Dedifferentiated amniotic fluid mesenchymal stem cell (primary cell): ENCODE measurements at regions not wholly inside any gene's neighbourhood (a gene's known extent, or its start where the extent isn't known, plus 50 kb on each side); places are given as distances from the start of the nearest gene placed in this dataset.
"Not testable (repeated sequence)": the region's sequence is repeated elsewhere in the genome, so short reads cannot be mapped to it uniquely, and the experiment has no call there.

Source experiments
- DNase-seq: peaks from one replicate; pipeline ENCODE4 v3.0.0-alpha.2; 2016; ENCODE audit errors: extremely low spot score

- DNase-seq = no peak
Observed at GRCh38 chr9:108411632-108412031, 444.2 kb downstream of the ACTL7B start.

- no peak for DNase-seq
Observed at GRCh38 chr9:108410161-108410560, 445.6 kb downstream of the ACTL7B start.

- no peak for DNase-seq
Observed at GRCh38 chr9:108400297-108400696, 455.5 kb downstream of the ACTL7B start.

- DNase-seq = no peak
Observed at GRCh38 chr9:108399851-108400250, 455.9 kb downstream of the ACTL7B start.

- no peak for DNase-seq
Observed at GRCh38 chr9:108397286-108397685, 458.5 kb downstream of the ACTL7B start.

GRCh38 chr9:108396611-108397010 is 459.2 kb downstream of the ACTL7B start:
- DNase-seq = no peak

- no peak for DNase-seq
Observed at GRCh38 chr9:108396193-108396592, 459.6 kb downstream of the ACTL7B start.

GRCh38 chr9:108395421-108395820 is 460.4 kb downstream of the ACTL7B start:
- DNase-seq = no peak

GRCh38 chr9:108394726-108395125 is 461.1 kb downstream of the ACTL7B start:
- DNase-seq = no peak

- DNase-seq = not testable (repeated sequence)
Observed at GRCh38 chr9:108393481-108394001, 462.2 kb downstream of the ACTL7B start.

- no peak for DNase-seq
Observed at GRCh38 chr9:108392877-108393276, 462.9 kb downstream of the ACTL7B start.

- no peak for DNase-seq
Observed at GRCh38 chr9:108389056-108389455, 466.7 kb downstream of the ACTL7B start.

GRCh38 chr9:108386859-108387384 is 468.9 kb downstream of the ACTL7B start:
- DNase-seq = peak; percentile 80

GRCh38 chr9:108386032-108386431 is 469.8 kb downstream of the ACTL7B start:
- no peak for DNase-seq

GRCh38 chr9:108383796-108384195 is 472.0 kb downstream of the ACTL7B start:
- DNase-seq = no peak

- DNase-seq = no peak
Observed at GRCh38 chr9:108382310-108382709, 473.5 kb downstream of the ACTL7B start.

- peak; percentile 45 for DNase-seq
Observed at GRCh38 chr9:108377881-108378280, 477.9 kb downstream of the ACTL7B start.

GRCh38 chr9:108377382-108377781 is 478.4 kb downstream of the ACTL7B start:
- no peak for DNase-seq

GRCh38 chr9:108376140-108376539 is 479.6 kb downstream of the ACTL7B start:
- no peak for DNase-seq

- no peak for DNase-seq
Observed at GRCh38 chr9:108374626-108375025, 481.2 kb downstream of the ACTL7B start.

- DNase-seq = no peak
Observed at GRCh38 chr9:108367188-108367587, 488.6 kb downstream of the ACTL7B start.

- no peak for DNase-seq
Observed at GRCh38 chr9:108363311-108363710, 492.5 kb downstream of the ACTL7B start.

GRCh38 chr9:108360304-108360703 is 495.5 kb downstream of the ACTL7B start:
- no peak for DNase-seq

- DNase-seq = no peak
Observed at GRCh38 chr9:108356806-108357205, 499.0 kb downstream of the ACTL7B start.
